H9 (cell line): ENCODE measurements at regions not wholly inside any gene's neighbourhood (a gene's known extent, or its start where the extent isn't known, plus 50 kb on each side); places are given as distances from the start of the nearest gene placed in this dataset.

ENCODE experiments used
- DNase-seq: peaks from one replicate; pipeline ENCODE4 v3.0.0-alpha.2; 2017
- H2AFZ ChIP-seq: one replicate; pipeline ENCODE4 v1.6.1; 2013; ENCODE audit warnings: mild to moderate bottlenecking, low read length, control low read depth, moderate library complexity
- H2AK5ac ChIP-seq: 2 replicates; pipeline ENCODE4 v1.6.1; 2013; ENCODE audit warnings: low read length, control low read depth, mixed read lengths; ENCODE audit not compliant: insufficient read length
- H2BK120ac ChIP-seq: one replicate; pipeline ENCODE4 v1.6.1; 2013; ENCODE audit warnings: low read depth, mild to moderate bottlenecking, low read length, control low read depth, inconsistent platforms; ENCODE audit not compliant: poor library complexity, severe bottlenecking
- H2BK12ac ChIP-seq: 2 replicates; pipeline ENCODE4 v1.6.1; 2013; ENCODE audit warnings: low read length, control low read depth, mixed read lengths, low read depth; ENCODE audit not compliant: insufficient read length
- H2BK15ac ChIP-seq: 2 replicates; pipeline ENCODE4 v1.6.1; 2013; ENCODE audit warnings: low read depth, low read length, control low read depth
- H2BK20ac ChIP-seq: one replicate; pipeline ENCODE4 v1.6.1; 2013; ENCODE audit warnings: low read depth, mild to moderate bottlenecking, low read length, control low read depth, inconsistent platforms; ENCODE audit not compliant: poor library complexity, severe bottlenecking
- H2BK5ac ChIP-seq: 2 replicates; pipeline ENCODE4 v1.6.1; 2013; ENCODE audit warnings: low read length, control low read depth, mixed read lengths; ENCODE audit not compliant: insufficient read length
- H3K14ac ChIP-seq: 2 replicates; pipeline ENCODE4 v1.6.1; 2013; ENCODE audit warnings: low read length, control low read depth; ENCODE audit not compliant: insufficient read depth
- H3K18ac ChIP-seq: 2 replicates; pipeline ENCODE4 v1.6.1; 2013; ENCODE audit warnings: low read depth, mild to moderate bottlenecking, mixed read lengths, low read length, control low read depth; ENCODE audit not compliant: insufficient read length
- H3K23ac ChIP-seq: 2 replicates; pipeline ENCODE4 v1.6.1; 2013; ENCODE audit warnings: low read length, control low read depth, mixed read lengths, low read depth; ENCODE audit not compliant: insufficient read length
- H3K23me2 ChIP-seq: 2 replicates; pipeline ENCODE4 v1.6.1; 2013; ENCODE audit warnings: low read depth, mild to moderate bottlenecking, mixed read lengths, low read length, control low read depth; ENCODE audit not compliant: insufficient read length, poor library complexity, severe bottlenecking
- H3K27ac ChIP-seq: 2 replicates; pipeline ENCODE4 v1.5.1; 2013; ENCODE audit warnings: low read length, control low read depth, mixed read lengths, low read depth; ENCODE audit not compliant: insufficient read length
- H3K27me3 ChIP-seq: 2 replicates; pipeline ENCODE4 v1.6.1; 2013; ENCODE audit warnings: low read length, control low read depth, inconsistent platforms; ENCODE audit not compliant: insufficient read depth
- H3K4ac ChIP-seq: 2 replicates; pipeline ENCODE4 v1.6.1; 2013; ENCODE audit warnings: low read depth, mild to moderate bottlenecking, control low read depth, inconsistent platforms, low read length, moderate library complexity
- H3K4me1 ChIP-seq: 2 replicates; pipeline ENCODE4 v1.6.1; 2013; ENCODE audit warnings: low read length, control low read depth, inconsistent platforms; ENCODE audit not compliant: insufficient read depth
- H3K4me2 ChIP-seq: 2 replicates; pipeline ENCODE4 v1.6.1; 2013; ENCODE audit warnings: low read length, control low read depth, mixed read lengths; ENCODE audit not compliant: insufficient read length, insufficient read depth
- H3K56ac ChIP-seq: 2 replicates; pipeline ENCODE4 v1.6.1; 2013; ENCODE audit warnings: low read depth, mild to moderate bottlenecking, mixed read lengths, low read length, control low read depth; ENCODE audit not compliant: insufficient read length
- H3K79me1 ChIP-seq: 2 replicates; pipeline ENCODE4 v1.6.1; 2013; ENCODE audit warnings: low read depth, mild to moderate bottlenecking, moderate library complexity, low read length, control low read depth, inconsistent platforms; ENCODE audit not compliant: insufficient read depth, poor library complexity, severe bottlenecking
- H3K79me2 ChIP-seq: 2 replicates; pipeline ENCODE4 v1.6.1; 2013; ENCODE audit warnings: low read length, control low read depth, inconsistent platforms; ENCODE audit not compliant: insufficient read depth
- H3K9ac ChIP-seq: 2 replicates; pipeline ENCODE4 v1.6.1; 2013; ENCODE audit warnings: low read length, control low read depth, mixed read lengths; ENCODE audit not compliant: insufficient read length; ENCODE audit errors: extremely low read depth
- H3K9me3 ChIP-seq: one replicate; pipeline ENCODE4 v1.6.1; 2013; ENCODE audit warnings: low read depth, low read length, inconsistent platforms; ENCODE audit not compliant: control insufficient read depth
- H3T11ph ChIP-seq: one replicate; pipeline ENCODE4 v1.6.1; 2013; ENCODE audit warnings: mild to moderate bottlenecking, low read length, control low read depth, inconsistent platforms
- H4K20me1 ChIP-seq: one replicate; pipeline ENCODE4 v1.6.1; 2013; ENCODE audit not compliant: control insufficient read depth, insufficient read length, insufficient read depth
- H4K5ac ChIP-seq: 2 replicates; pipeline ENCODE4 v1.6.1; 2013; ENCODE audit warnings: low read depth, mild to moderate bottlenecking, mixed read lengths, low read length, control low read depth; ENCODE audit not compliant: insufficient read length
- H4K8ac ChIP-seq: replicated peaks from 2 replicates; pipeline ENCODE4 v1.6.1; 2013; ENCODE audit warnings: low read length, control low read depth, mixed read lengths, low read depth; ENCODE audit not compliant: insufficient read length
- H4K91ac ChIP-seq: 2 replicates; pipeline ENCODE4 v1.6.1; 2013; ENCODE audit warnings: low read depth, mild to moderate bottlenecking, moderate library complexity, mixed read lengths, low read length, control low read depth; ENCODE audit not compliant: insufficient read length
- H3K27ac Mint-ChIP-seq, 3 experiments: 2 replicates in 2 of 3; 3 replicates in 1 of 3; pipeline ENCODE4 v1.8.0; 2020 to 2021; ENCODE audit warnings: mixed read lengths in 3 of 3, mild to moderate bottlenecking in 1 of 3, moderate library complexity in 1 of 3
- H3K27me3 Mint-ChIP-seq: 2 replicates; pipeline ENCODE4 v1.8.0; 2021; ENCODE audit warnings: low read depth, mild to moderate bottlenecking, moderate library complexity, mixed read lengths
- H3K36me3 Mint-ChIP-seq, 3 experiments: 2 replicates in 2 of 3; 3 replicates in 1 of 3; pipeline ENCODE4 v1.8.0; 2020 to 2021; ENCODE audit warnings: low read depth in 3 of 3, mixed read lengths in 3 of 3; ENCODE audit not compliant: insufficient read depth in 1 of 3
- H3K4me1 Mint-ChIP-seq, 2 experiments: 2 replicates each; pipeline ENCODE4 v1.8.0; 2020; ENCODE audit warnings: mixed read lengths in 2 of 2
- H3K4me3 Mint-ChIP-seq, 2 experiments: 2 replicates in 1 of 2; 3 replicates in 1 of 2; pipeline ENCODE4 v1.8.0; 2020 to 2021; ENCODE audit warnings: mild to moderate bottlenecking in 2 of 2, mixed read lengths in 2 of 2, moderate library complexity in 1 of 2
- H3K9me3 Mint-ChIP-seq, 2 experiments: 2 replicates in 1 of 2; 3 replicates in 1 of 2; pipeline ENCODE4 v1.8.0; 2020; ENCODE audit warnings: mild to moderate bottlenecking in 2 of 2, mixed read lengths in 2 of 2, moderate library complexity in 1 of 2
- CTCF ChIP-seq: fragments of 200-600 bp; sonication (generic); conservative IDR thresholded peaks from 3 replicates; pipeline ENCODE4 v1.8.0; 2021; ENCODE audit warnings: antibody characterized with exemption, mild to moderate bottlenecking
- WGBS: extraction: QIAGEN DNeasy Blood & Tissue Kit; methylation state at CpG from one replicate; pipeline ENCODE4 v1.1.7; 2013; ENCODE audit warnings: missing lambda C conversion rate, low lambda C conversion rate, mixed read lengths; ENCODE audit not compliant: insufficient read length; ENCODE audit errors: extremely low coverage; 5-methylcytosine and 5-hydroxymethylcytosine counted together

- Histone ChIP-seq H3K4me2 (no peak overlapping the region), H3K79me1 (no peaks in the 10 kb centered on the region), H3K18ac (peak overlapping the region; percentile 25), H2BK120ac (no peak overlapping the region), H3K23ac (no peak overlapping the region), H2BK5ac (no peak overlapping the region), H3K9me3 (peaks cover 2% of the 10 kb centered on the region), H4K91ac (no peak overlapping the region), H3K56ac (no peak overlapping the region), H3K79me2 (no peaks in the 10 kb centered on the region), H3K27ac (no peak overlapping the region), H3T11ph (no peak overlapping the region), H2BK15ac (no peak overlapping the region), H2BK20ac (no peak overlapping the region), H2BK12ac (no peak overlapping the region), H4K8ac (no peak overlapping the region), H2AK5ac (no peak overlapping the region), H4K5ac (no peak overlapping the region), H3K4me1 (no peaks in the 10 kb centered on the region), H3K27me3 (no peaks in the 10 kb centered on the region), H3K9ac (no peak overlapping the region), H3K14ac (no peak overlapping the region), H3K23me2 (no peaks in the 10 kb centered on the region), H3K4ac (no peak overlapping the region), H4K20me1 (no peaks in the 10 kb centered on the region), H2AFZ (peak overlapping the region; percentile 48)
- Mint-ChIP-seq H3K27me3 (no peaks in the 10 kb centered on the region), H3K36me3 (peaks cover 2 to 12% (median 2%) of the 10 kb centered on the region in 3 experiments; a peak in 5 of 7 replicates), H3K4me1 (no peaks in the 10 kb centered on the region), H3K27ac (no peak overlapping the region), H3K4me3 (no peak overlapping the region), H3K9me3 (peaks cover 3% of the 10 kb centered on the region in 2 experiments; a peak in 2 of 5 replicates)
- no CpG with 5 or more reads among the region's 3 CpGs for WGBS
- TF ChIP-seq CTCF: no peak
- DNase-seq: no peak
Observed at GRCh38 chr4:126890994-126891393, 741.8 kb upstream of the INTU start.
